Skeletal muscle cell (primary cell): ENCODE measurements at regions not wholly inside any gene's neighbourhood (a gene's known extent, or its start where the extent isn't known, plus 50 kb on each side); places are given as distances from the start of the nearest gene placed in this dataset.
A peak's percentile ranks its signal among the peaks of the same experiment; 100 is the strongest.
"Not testable (repeated sequence)": the region's sequence is repeated elsewhere in the genome, so short reads cannot be mapped to it uniquely, and the experiment has no call there.

Experiments
- DNase-seq: peaks from one replicate; pipeline ENCODE4 v3.0.0-alpha.2; 2010; ENCODE audit warnings: low read depth
- H3K4me3 ChIP-seq: 2 replicates; pipeline ENCODE4 v1.5.1; 2011; ENCODE audit warnings: low read depth, mild to moderate bottlenecking, control low read depth, low read length, moderate library complexity

GRCh38 chr2:67103157-67103556, 294.0 kb upstream of the ETAA1 start:
- H3K4me3 ChIP-seq, result no peak overlapping the region
- DNase-seq, result no peak

GRCh38 chr2:67108231-67108630, 288.9 kb upstream of the ETAA1 start:
- DNase-seq, result no peak

GRCh38 chr2:67124531-67124930, 272.6 kb upstream of the ETAA1 start:
- no peak overlapping the region for H3K4me3 ChIP-seq
- no peak for DNase-seq

More at GRCh38 chr2:67108231-67108630, 288.9 kb upstream of the ETAA1 start:
- H3K4me3 ChIP-seq, result no peak overlapping the region

GRCh38 chr2:67130531-67131256, 266.4 kb upstream of the ETAA1 start:
- no peak overlapping the region for H3K4me3 ChIP-seq
- DNase-seq, result peak; percentile 35

GRCh38 chr2:67131257-67131609, 265.9 kb upstream of the ETAA1 start:
- DNase-seq, result no peak

GRCh38 chr2:67132441-67132940, 264.6 kb upstream of the ETAA1 start:
- not testable (repeated sequence) for DNase-seq, H3K4me3 ChIP-seq

More at GRCh38 chr2:67131257-67131609, 265.9 kb upstream of the ETAA1 start:
- no peak overlapping the region for H3K4me3 ChIP-seq

- no peak for DNase-seq
- no peak overlapping the region for H3K4me3 ChIP-seq
Observed at GRCh38 chr2:67135208-67135607, 261.9 kb upstream of the ETAA1 start.

- H3K4me3 ChIP-seq, result no peak overlapping the region
- DNase-seq, result no peak
Observed at GRCh38 chr2:67137699-67138098, 259.4 kb upstream of the ETAA1 start.

- DNase-seq, result no peak
- H3K4me3 ChIP-seq, result no peak overlapping the region
Observed at GRCh38 chr2:67142071-67142470, 255.1 kb upstream of the ETAA1 start.

- H3K4me3 ChIP-seq, result no peak overlapping the region
- DNase-seq, result no peak
Observed at GRCh38 chr2:67142741-67143140, 254.4 kb upstream of the ETAA1 start.

GRCh38 chr2:67145851-67146250, 251.3 kb upstream of the ETAA1 start:
- no peak for DNase-seq
- H3K4me3 ChIP-seq, result no peak overlapping the region

GRCh38 chr2:67156796-67157195, 240.3 kb upstream of the ETAA1 start:
- no peak for DNase-seq
- H3K4me3 ChIP-seq, result no peak overlapping the region

GRCh38 chr2:67158718-67159117, 238.4 kb upstream of the ETAA1 start:
- DNase-seq, result no peak
- H3K4me3 ChIP-seq, result no peak overlapping the region

- DNase-seq, result no peak
- H3K4me3 ChIP-seq, result no peak overlapping the region
Observed at GRCh38 chr2:67159929-67160328, 237.2 kb upstream of the ETAA1 start.

- no peak for DNase-seq
- H3K4me3 ChIP-seq, result no peak overlapping the region
Observed at GRCh38 chr2:67164771-67165522, 232.2 kb upstream of the ETAA1 start.

- no peak overlapping the region for H3K4me3 ChIP-seq
- no peak for DNase-seq
Observed at GRCh38 chr2:67165523-67165990, 231.6 kb upstream of the ETAA1 start.

GRCh38 chr2:67166511-67166910, 230.6 kb upstream of the ETAA1 start:
- DNase-seq, H3K4me3 ChIP-seq: not testable (repeated sequence)

GRCh38 chr2:67169417-67170140, 227.6 kb upstream of the ETAA1 start:
- DNase-seq, result peak; percentile 11
- no peak overlapping the region for H3K4me3 ChIP-seq

GRCh38 chr2:67179526-67179925, 217.6 kb upstream of the ETAA1 start:
- H3K4me3 ChIP-seq, result no peak overlapping the region
- DNase-seq, result no peak

- no peak for DNase-seq
- no peak overlapping the region for H3K4me3 ChIP-seq
Observed at GRCh38 chr2:67180841-67181240, 216.3 kb upstream of the ETAA1 start.
